Vagina (tissue), 2 donors: ENCODE measurements at regions not wholly inside any gene's neighbourhood (a gene's known extent, or its start where the extent isn't known, plus 50 kb on each side); places are given as distances from the start of the nearest gene placed in this dataset.
"Not testable (repeated sequence)": the region's sequence is repeated elsewhere in the genome, so short reads cannot be mapped to it uniquely, and the experiment has no call there.

Experiments used
- DNase-seq, 2 donors: peaks; one replicate each; pipeline ENCODE4 v3.0.0-alpha.2; 2017; ENCODE audit errors: extremely low spot score in 2 of 2
- H3K27ac ChIP-seq: fragments of 200-600 bp; sonication (generic); one replicate; pipeline ENCODE4 v1.5.1; 2019
- H3K27me3 ChIP-seq: fragments of 200-600 bp; sonication (generic); one replicate; pipeline ENCODE4 v1.5.1; 2019
- H3K36me3 ChIP-seq, 2 donors: fragments of 200-600 bp; sonication (generic); one replicate each; pipeline ENCODE4 v1.5.1; 2017 to 2019
- H3K4me1 ChIP-seq: fragments of 200-600 bp; sonication (generic); one replicate; pipeline ENCODE4 v1.5.1; 2019
- H3K4me3 ChIP-seq, 2 donors: fragments of 200-600 bp; sonication (generic); 1 replicate in 1 of 2; 2 replicates in 1 of 2; pipeline ENCODE4 v1.5.1; 2016 to 2019
- H3K9me3 ChIP-seq: fragments of 200-600 bp; sonication (generic); one replicate; pipeline ENCODE4 v1.5.1; 2019
- POLR2A ChIP-seq, 2 donors: fragments of 450-650 bp; IDR thresholded peaks; one replicate each; pipeline ENCODE4 v1.6.1; 2017; ENCODE audit warnings: antibody characterized with exemption in 2 of 2, mild to moderate bottlenecking in 2 of 2, moderate library complexity in 2 of 2
- POLR2AphosphoS5 ChIP-seq, 2 donors: sonication (generic); formaldehyde crosslinking; IDR thresholded peaks; one replicate each; pipeline ENCODE4 v1.9.0; 2017; ENCODE audit warnings: antibody characterized with exemption in 2 of 2, mild to moderate bottlenecking in 2 of 2, low read depth in 1 of 2; ENCODE audit not compliant: insufficient read depth in 1 of 2
- intact Hi-C: fragments of 100-400 bp; cut with DNase I; formaldehyde crosslinking; loops from one replicate; pipeline ENCODE4 v1.15.1; 2023
- TF ChIP-seq, protein P1 (sequence below), 3 experiments: fragments of 450-650 bp in 2 of 3; fragments of 200-600 bp in 1 of 3; sonication (generic) in 1 of 3; IDR thresholded peaks; one replicate each; pipeline ENCODE4 v1.5.1; 2017 to 2019; ENCODE audit warnings: antibody characterized with exemption in 3 of 3, mild to moderate bottlenecking in 2 of 3, moderate library complexity in 2 of 3

DNA sequence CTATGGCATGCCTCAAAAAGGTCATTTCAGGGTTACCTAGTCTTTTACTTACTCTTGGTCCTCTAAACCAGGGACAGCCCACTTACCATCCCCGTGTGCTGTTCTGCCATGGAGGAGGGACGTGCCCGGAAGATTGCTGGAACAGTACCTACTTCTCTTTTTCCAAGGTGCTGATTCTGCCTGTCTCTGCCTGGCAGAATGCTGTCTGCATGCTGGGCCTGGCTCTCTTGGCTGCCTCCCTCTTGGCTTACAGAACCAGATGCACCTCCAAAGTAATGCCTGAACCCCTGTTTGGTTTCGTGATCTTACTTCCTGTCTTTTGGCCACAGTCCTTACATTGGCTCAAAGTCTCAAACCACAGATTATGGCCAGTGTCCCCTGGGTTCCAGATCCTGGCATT lies 120.7 kb upstream of the NT5E start:
- no peak overlapping the region for H3K4me3 ChIP-seq
- no peaks in the 10 kb centered on the region for H3K36me3 ChIP-seq
- H3K9me3 ChIP-seq: no peaks in the 10 kb centered on the region
- H3K27ac ChIP-seq: no peak overlapping the region
- TF ChIP-seq POLR2A (IDR thresholded peaks at IDR 0.05): no peak
- TF ChIP-seq, protein P1, sequence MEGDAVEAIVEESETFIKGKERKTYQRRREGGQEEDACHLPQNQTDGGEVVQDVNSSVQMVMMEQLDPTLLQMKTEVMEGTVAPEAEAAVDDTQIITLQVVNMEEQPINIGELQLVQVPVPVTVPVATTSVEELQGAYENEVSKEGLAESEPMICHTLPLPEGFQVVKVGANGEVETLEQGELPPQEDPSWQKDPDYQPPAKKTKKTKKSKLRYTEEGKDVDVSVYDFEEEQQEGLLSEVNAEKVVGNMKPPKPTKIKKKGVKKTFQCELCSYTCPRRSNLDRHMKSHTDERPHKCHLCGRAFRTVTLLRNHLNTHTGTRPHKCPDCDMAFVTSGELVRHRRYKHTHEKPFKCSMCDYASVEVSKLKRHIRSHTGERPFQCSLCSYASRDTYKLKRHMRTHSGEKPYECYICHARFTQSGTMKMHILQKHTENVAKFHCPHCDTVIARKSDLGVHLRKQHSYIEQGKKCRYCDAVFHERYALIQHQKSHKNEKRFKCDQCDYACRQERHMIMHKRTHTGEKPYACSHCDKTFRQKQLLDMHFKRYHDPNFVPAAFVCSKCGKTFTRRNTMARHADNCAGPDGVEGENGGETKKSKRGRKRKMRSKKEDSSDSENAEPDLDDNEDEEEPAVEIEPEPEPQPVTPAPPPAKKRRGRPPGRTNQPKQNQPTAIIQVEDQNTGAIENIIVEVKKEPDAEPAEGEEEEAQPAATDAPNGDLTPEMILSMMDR (IDR thresholded peaks at IDR 0.05): no peak
- TF ChIP-seq POLR2AphosphoS5 (IDR thresholded peaks at IDR 0.05; ENCODE audit: insufficient read depth in 1 of 2, low read depth in 1 of 2): no peak
- intact Hi-C loops: no loop called here
- DNase-seq: no peak
- no peaks in the 10 kb centered on the region for H3K27me3 ChIP-seq
- no peaks in the 10 kb centered on the region for H3K4me1 ChIP-seq

DNA sequence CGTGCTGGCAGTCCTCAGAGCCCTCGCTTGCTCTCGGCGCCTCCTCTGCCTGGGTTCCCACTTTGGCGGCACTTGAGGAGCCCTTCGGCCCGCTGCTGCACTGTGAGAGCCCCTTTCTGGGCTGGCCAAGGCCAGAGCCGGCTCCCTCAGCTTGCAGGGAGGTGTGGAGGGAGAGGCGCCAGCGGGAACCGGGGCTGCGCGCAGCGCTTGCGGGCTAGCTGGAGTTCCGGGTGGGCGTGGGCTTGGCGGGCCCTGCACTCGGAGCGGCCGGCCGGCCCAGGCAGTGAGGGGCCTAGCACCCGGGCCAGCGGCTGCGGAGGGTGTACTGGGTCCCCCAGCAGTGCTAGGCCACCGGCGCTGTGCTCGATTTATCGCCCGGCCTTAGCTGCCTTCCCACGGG lies 124.1 kb upstream of the NT5E start:
- H3K4me3 ChIP-seq, H3K27ac ChIP-seq, H3K9me3 ChIP-seq, H3K27me3 ChIP-seq, intact Hi-C loops, H3K4me1 ChIP-seq, H3K36me3 ChIP-seq, DNase-seq: not testable (repeated sequence)

DNA sequence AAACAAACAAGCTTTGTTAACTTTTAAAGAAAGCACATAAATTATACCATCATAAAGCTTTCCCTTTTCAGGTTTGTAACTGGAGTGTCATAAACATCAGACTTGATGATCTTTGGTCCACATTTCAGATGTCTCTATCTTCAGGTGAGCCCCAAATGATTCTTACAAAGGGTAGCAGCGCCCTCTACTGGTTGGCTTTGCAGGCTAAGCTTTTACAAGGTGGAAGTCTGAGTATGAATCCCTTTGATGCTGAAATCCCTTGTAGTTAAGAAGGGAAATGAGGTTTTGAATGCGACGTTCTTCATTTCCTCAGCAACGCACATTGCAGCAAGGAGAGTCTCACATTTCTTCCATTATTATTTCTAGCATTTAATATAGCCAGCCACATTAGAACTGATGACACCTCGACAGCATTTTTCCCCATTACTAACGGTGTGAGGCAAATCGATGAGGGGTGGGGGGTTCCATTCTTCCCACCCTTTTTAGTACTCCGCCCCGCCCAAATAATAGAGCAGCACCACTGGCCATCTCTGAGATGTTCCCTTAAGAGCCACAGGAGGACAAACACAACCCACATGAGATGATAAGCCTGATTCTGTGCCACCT lies 126.3 kb upstream of the NT5E start:
- Histone ChIP-seq H3K9me3 (no peaks in the 10 kb centered on the region), H3K27ac (no peak overlapping the region), H3K4me1 (no peaks in the 10 kb centered on the region), H3K36me3 (no peaks in the 10 kb centered on the region), H3K27me3 (no peaks in the 10 kb centered on the region), H3K4me3 (no peak overlapping the region)
- TF ChIP-seq, protein P1 (IDR thresholded peaks at IDR 0.05): peak; percentile 59 to 70 (median 69)
- no peak for TF ChIP-seq POLR2A (IDR thresholded peaks at IDR 0.05)
- intact Hi-C loops: no loop called here
- DNase-seq: no peak

DNA sequence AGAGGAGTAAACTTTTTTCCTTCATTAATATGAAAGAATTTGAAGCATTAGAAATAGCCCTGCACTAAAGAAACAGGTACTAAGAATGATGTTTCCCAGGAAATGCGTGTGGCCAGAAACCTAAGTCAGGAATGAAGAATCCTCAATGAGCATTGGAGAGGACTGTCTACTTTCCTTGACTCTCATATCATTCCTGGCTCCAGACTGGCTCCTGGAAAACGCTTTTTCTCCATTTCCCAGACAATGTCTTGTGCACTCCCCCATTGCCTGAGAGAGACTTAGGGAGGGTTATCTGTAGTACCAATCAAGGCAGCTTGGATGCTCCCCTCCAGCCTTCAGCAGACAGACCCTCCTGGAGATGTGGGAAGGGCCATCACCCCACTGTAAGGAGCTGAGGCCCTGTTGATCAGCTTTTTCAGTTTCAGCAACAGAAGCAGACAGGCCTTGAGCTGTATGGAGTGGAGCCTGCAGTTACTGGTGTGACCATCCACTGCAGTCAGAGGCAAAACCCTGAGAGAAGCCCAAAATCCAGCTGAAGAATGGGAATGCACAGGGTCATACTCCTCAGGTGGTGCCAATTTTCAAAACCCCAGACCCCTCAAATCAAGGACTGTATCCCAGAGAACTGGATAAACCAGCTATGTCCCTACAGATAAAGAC lies 127.3 kb upstream of the NT5E start:
- no peak for DNase-seq
- no peaks in the 10 kb centered on the region for H3K36me3 ChIP-seq
- intact Hi-C loops: no loop called here
- H3K27ac ChIP-seq: no peak overlapping the region
- TF ChIP-seq POLR2A (IDR thresholded peaks at IDR 0.05) (no peak), POLR2AphosphoS5 (IDR thresholded peaks at IDR 0.05; ENCODE audit: insufficient read depth in 1 of 2, low read depth in 1 of 2) (no peak)
- TF ChIP-seq, protein P1 (IDR thresholded peaks at IDR 0.05): no peak
- no peaks in the 10 kb centered on the region for H3K27me3 ChIP-seq
- H3K4me1 ChIP-seq: no peaks in the 10 kb centered on the region
- peaks cover 2% of the 10 kb centered on the region for H3K9me3 ChIP-seq
- no peak overlapping the region for H3K4me3 ChIP-seq

DNA sequence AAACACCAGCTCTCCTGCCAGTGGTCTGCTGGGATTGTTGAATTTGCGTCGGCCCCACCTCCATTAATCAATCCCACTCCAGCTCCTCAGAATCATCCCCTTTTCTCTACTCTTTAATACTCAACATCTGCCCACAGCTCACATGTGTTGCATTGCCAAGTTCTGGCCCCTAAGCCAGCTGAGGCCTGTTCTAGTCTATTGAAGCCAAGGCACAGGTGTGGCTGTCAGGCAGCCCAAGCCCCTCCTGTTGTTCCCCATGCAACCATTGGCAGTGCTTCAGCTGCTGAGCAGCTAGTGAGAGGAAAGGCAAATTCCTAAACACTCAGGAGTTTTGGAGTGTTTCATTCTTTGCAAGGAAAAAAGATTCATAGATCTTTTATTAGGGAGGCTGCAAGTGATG lies 128.0 kb upstream of the NT5E start:
- H3K27ac ChIP-seq: no peak overlapping the region
- H3K4me1 ChIP-seq: no peaks in the 10 kb centered on the region
- DNase-seq: no peak
- no peaks in the 10 kb centered on the region for H3K36me3 ChIP-seq
- no peak for TF ChIP-seq POLR2AphosphoS5 (IDR thresholded peaks at IDR 0.05; ENCODE audit: insufficient read depth in 1 of 2, low read depth in 1 of 2)
- TF ChIP-seq, protein P1 (IDR thresholded peaks at IDR 0.05): no peak
- no peak for TF ChIP-seq POLR2A (IDR thresholded peaks at IDR 0.05)
- H3K27me3 ChIP-seq: no peaks in the 10 kb centered on the region
- no peak overlapping the region for H3K4me3 ChIP-seq
- H3K9me3 ChIP-seq: peaks cover 6% of the 10 kb centered on the region
- intact Hi-C loops: no loop called here
